ENCODE measurements at regions not wholly inside any gene's neighbourhood (a gene's known extent, or its start where the extent isn't known, plus 50 kb on each side); places are given as distances from the start of the nearest gene placed in this dataset.
"Not testable (repeated sequence)": the region's sequence is repeated elsewhere in the genome, so short reads cannot be mapped to it uniquely, and the experiment has no call there.

DNA sequence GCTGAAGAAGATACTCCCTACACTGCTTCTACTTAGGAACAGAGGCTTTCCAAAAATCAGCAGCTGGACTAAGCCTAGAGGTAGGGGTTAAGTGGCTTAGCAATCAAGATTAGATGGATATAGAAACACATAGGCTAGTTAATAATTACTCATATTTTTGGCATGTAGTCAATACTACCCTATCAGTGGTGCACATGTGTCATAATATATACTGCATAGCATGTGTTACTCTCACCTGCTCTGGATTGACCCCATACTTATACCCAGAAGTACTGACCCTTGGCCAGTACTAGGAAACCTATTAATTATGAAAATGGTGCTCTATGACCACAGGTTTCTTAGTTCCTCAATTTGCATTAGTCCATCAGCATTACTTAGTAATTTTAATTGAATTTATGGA, 528.4 kb upstream of the LMO3 start:
- no peak for TF ChIP-seq CTCF (IDR thresholded peaks at IDR 0.05; ENCODE audit: low read depth, low read length)
- no peak overlapping the region for H3K4me3 ChIP-seq (ENCODE audit: low read depth, low read length)

GRCh38 chr12:17132336-17132735, 526.4 kb upstream of the LMO3 start:
- H3K4me3 ChIP-seq (ENCODE audit: low read depth, low read length) = no peak overlapping the region
- TF ChIP-seq CTCF (IDR thresholded peaks at IDR 0.05; ENCODE audit: low read depth, low read length) = no peak

- not testable (repeated sequence) for H3K4me3 ChIP-seq (ENCODE audit: low read depth, low read length)
Measured at GRCh38 chr12:17116538-17116937, 510.6 kb upstream of the LMO3 start.

GRCh38 chr12:17110316-17110715, 504.4 kb upstream of the LMO3 start:
- H3K4me3 ChIP-seq (ENCODE audit: low read depth, low read length) = no peak overlapping the region
- no peak for TF ChIP-seq CTCF (IDR thresholded peaks at IDR 0.05; ENCODE audit: low read depth, low read length)

DNA sequence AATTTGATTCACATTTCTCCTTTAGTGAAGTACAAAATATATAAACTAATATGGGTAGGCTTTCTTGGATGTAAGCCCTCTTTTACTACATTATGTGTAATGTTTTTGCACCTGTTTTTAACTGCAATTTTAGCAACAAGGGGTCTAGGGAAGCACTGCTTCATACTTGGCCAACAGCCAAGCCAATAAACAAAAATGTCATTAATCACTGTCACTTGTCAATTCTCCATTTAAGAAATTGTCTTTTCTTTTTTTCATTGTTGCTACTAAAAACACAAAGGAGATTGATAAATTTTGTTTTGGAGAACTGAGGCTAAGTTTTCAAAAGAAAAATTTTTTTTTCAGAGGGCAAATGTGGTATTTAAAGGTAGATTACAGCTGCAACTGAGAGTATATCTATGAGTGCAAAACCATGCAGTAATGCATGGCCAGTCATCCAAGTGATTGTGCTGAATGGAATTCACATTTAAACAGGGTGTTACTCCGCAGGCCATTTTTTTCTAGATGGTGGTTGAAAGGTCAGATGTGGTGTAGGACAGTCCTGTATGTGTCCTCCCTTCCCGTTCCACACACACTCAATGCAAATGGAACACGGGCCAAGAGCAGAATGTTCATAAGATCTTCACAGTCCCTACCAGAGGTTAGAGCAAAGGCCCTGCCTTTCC, 503.0 kb upstream of the LMO3 start:
- no peak for TF ChIP-seq CTCF (IDR thresholded peaks at IDR 0.05; ENCODE audit: low read depth, low read length)

GRCh38 chr12:17104801-17105200, 498.8 kb upstream of the LMO3 start:
- no peak overlapping the region for H3K4me3 ChIP-seq (ENCODE audit: low read depth, low read length)
- TF ChIP-seq CTCF (IDR thresholded peaks at IDR 0.05; ENCODE audit: low read depth, low read length) = no peak

More for the DNA sequence above, 503.0 kb upstream of the LMO3 start:
- H3K4me3 ChIP-seq (ENCODE audit: low read depth, low read length) = no peak overlapping the region

DNA sequence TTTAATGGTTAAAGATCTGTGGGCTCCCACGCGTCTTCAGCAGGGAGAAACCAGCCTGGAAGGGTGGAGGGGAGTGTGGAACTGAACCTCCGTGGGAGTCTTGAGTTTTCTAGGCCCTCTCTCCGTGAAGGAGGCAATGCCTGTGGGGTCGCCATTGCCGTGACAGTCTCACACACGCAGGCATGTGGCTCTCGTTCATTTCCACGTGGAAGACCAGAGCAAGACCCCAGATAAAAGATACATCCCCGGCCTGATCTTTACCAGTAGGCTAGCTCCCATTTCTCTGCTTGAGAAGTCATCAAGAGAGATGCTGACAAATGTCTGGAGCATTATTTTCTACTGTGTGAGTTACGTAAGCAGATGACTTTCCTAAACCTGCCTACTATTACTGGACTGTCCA, 491.7 kb upstream of the LMO3 start:
- H3K4me3 ChIP-seq (ENCODE audit: low read depth, low read length) = no peak overlapping the region
- TF ChIP-seq CTCF (IDR thresholded peaks at IDR 0.05; ENCODE audit: low read depth, low read length) = no peak

GRCh38 chr12:17084831-17085230, 478.9 kb upstream of the LMO3 start:
- no peak for TF ChIP-seq CTCF (IDR thresholded peaks at IDR 0.05; ENCODE audit: low read depth, low read length)
- H3K4me3 ChIP-seq (ENCODE audit: low read depth, low read length) = no peak overlapping the region

Data from WI38 (cell line).